ENCODE measurements at regions not wholly inside any gene's neighbourhood (a gene's known extent, or its start where the extent isn't known, plus 50 kb on each side); places are given as distances from the start of the nearest gene placed in this dataset.

- H4K5ac ChIP-seq (ENCODE audit: insufficient read length, low read depth, low read length) = no peak overlapping the region
- no peak for TF ChIP-seq CTCF (conservative IDR thresholded peaks at IDR 0.05)
- H4K91ac ChIP-seq (ENCODE audit: insufficient read length, low read depth, low read length) = no peak overlapping the region
- no peak overlapping the region for H2BK5ac ChIP-seq (ENCODE audit: insufficient read length, low read length)
- H3K9me3 ChIP-seq (ENCODE audit: control insufficient read depth, low read depth, low read length) = no peaks in the 10 kb centered on the region
- peaks cover 13 to 19% of the 10 kb centered on the region in 2 experiments for H3K4me1 Mint-ChIP-seq
- DNase-seq = no peak
- peaks cover 5 to 7% of the 10 kb centered on the region in 2 experiments; a peak in 4 of 5 replicates for H3K9me3 Mint-ChIP-seq
- H2AFZ ChIP-seq (ENCODE audit: low read length) = no peak overlapping the region
- no peak overlapping the region for H3K27ac ChIP-seq (ENCODE audit: insufficient read length, low read depth, low read length)
- no peaks in the 10 kb centered on the region for H4K20me1 ChIP-seq (ENCODE audit: control insufficient read depth, insufficient read depth, insufficient read length)
- no peak overlapping the region for H2BK15ac ChIP-seq (ENCODE audit: low read depth, low read length)
- no peaks in the 10 kb centered on the region for H3K27me3 ChIP-seq (ENCODE audit: insufficient read depth, low read length)
- peaks cover 2 to 12% (median 9%) of the 10 kb centered on the region in 3 experiments; a peak in 5 of 7 replicates for H3K36me3 Mint-ChIP-seq (ENCODE audit: insufficient read depth in 1 of 3, low read depth in 3 of 3)
- H2BK120ac ChIP-seq (ENCODE audit: low read depth, low read length, poor library complexity, severe bottlenecking) = no peak overlapping the region
- H3K27ac Mint-ChIP-seq = no peak overlapping the region
- no peak overlapping the region for H2AK5ac ChIP-seq (ENCODE audit: insufficient read length, low read length)
- no peak overlapping the region for H2BK12ac ChIP-seq (ENCODE audit: insufficient read length, low read depth, low read length)
- H3K79me2 ChIP-seq (ENCODE audit: insufficient read depth, low read length) = no peaks in the 10 kb centered on the region
- no peak overlapping the region for H3K4me3 Mint-ChIP-seq
- H3K4me1 ChIP-seq (ENCODE audit: insufficient read depth, low read length) = no peaks in the 10 kb centered on the region; the same call in 1 of the 2 replicates
- H3K23ac ChIP-seq (ENCODE audit: insufficient read length, low read depth, low read length) = no peak overlapping the region
- H4K8ac ChIP-seq (replicated peaks; ENCODE audit: insufficient read length, low read depth, low read length) = no peak overlapping the region
- no peak overlapping the region for H3T11ph ChIP-seq (ENCODE audit: low read length)
- H3K56ac ChIP-seq (ENCODE audit: insufficient read length, low read depth, low read length) = no peak overlapping the region
- H3K18ac ChIP-seq (ENCODE audit: insufficient read length, low read depth, low read length) = no peak overlapping the region
- no peak overlapping the region for H3K4me2 ChIP-seq (ENCODE audit: insufficient read depth, insufficient read length, low read length)
- H3K14ac ChIP-seq (ENCODE audit: insufficient read depth, low read length) = no peak overlapping the region
- no peak overlapping the region for H3K9ac ChIP-seq (ENCODE audit: extremely low read depth, insufficient read length, low read length)
- H3K27me3 Mint-ChIP-seq (ENCODE audit: low read depth) = no peaks in the 10 kb centered on the region
- no peak overlapping the region for H2BK20ac ChIP-seq (ENCODE audit: low read depth, low read length, poor library complexity, severe bottlenecking)
- no peaks in the 10 kb centered on the region for H3K23me2 ChIP-seq (ENCODE audit: insufficient read length, low read depth, low read length, poor library complexity, severe bottlenecking)
- H3K79me1 ChIP-seq (ENCODE audit: insufficient read depth, low read depth, low read length, poor library complexity, severe bottlenecking) = no peaks in the 10 kb centered on the region
- H3K4ac ChIP-seq (ENCODE audit: low read depth, low read length) = no peak overlapping the region
Observed at GRCh38 chrX:98263135-98263534, 1379.4 kb downstream of the RPA4 start.

Data from H9 (cell line).